ENCODE measurements at regions not wholly inside any gene's neighbourhood (a gene's known extent, or its start where the extent isn't known, plus 50 kb on each side); places are given as distances from the start of the nearest gene placed in this dataset.

DNA sequence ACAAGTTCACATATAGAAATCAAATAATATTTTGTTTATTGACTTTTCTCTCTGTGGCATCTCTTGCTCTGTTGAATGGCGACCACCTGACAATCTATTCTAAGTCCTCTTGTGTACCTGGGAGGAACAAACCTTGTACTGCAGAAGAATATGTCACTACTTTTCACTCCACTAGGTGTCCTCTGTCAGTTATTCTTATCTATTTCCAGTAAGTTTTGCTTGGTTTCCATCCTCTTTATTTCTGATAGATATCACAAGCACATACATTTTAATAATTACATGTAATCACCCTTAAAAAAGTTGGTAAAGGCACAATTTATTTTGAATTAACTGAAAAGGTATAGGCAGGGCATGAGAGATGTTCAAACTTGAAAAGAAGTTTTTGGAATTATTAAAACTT is 238.4 kb downstream of the SNCA start:
- no peak for DNase-seq

GRCh38 chr4:89595125-89595789 is 241.7 kb downstream of the SNCA start:
- DNase-seq: no peak

DNA sequence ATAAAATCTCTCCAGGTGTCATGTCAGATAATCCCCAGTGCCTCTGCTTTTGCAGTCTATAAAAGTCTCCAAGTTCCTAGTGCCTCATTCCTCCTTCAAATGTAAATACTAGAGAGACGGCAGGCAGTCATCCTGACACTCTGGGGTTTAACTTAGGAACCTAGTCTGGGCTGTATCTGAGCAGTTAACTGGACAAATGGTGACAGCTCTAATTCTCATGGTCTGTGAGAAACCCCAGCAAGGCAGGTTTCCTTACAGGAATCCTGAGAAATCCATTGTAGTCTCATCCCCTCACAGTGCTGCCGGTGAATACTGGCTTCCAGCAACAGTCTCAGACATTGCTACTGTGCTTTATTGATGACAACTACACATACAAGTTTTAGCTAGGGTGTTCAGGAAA is 246.8 kb downstream of the SNCA start:
- DNase-seq: no peak

- no peak for DNase-seq
Measured at GRCh38 chr4:89588421-89588820, 248.5 kb downstream of the SNCA start.

DNA sequence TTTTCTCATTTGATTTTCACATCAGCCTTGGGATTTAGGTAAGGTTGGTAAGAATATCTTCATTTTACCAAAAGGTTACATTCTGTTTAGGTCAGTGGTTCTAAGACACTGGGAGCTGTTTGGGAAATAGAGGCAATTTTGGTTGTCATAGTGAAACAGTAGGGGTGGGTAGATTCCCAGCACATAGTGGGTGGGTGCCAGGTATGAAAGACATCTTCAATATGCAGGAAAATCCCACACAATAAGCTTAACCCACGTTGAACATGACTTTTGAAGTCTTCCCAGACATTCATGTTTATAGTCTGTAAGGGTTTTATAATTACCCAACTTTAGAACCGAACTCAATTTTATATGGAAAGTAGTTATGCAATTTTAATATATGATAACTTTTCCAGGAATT is 249.6 kb downstream of the SNCA start:
- no peak for DNase-seq

- no peak for DNase-seq
Measured at GRCh38 chr4:89586864-89587263, 250.1 kb downstream of the SNCA start.

DNA sequence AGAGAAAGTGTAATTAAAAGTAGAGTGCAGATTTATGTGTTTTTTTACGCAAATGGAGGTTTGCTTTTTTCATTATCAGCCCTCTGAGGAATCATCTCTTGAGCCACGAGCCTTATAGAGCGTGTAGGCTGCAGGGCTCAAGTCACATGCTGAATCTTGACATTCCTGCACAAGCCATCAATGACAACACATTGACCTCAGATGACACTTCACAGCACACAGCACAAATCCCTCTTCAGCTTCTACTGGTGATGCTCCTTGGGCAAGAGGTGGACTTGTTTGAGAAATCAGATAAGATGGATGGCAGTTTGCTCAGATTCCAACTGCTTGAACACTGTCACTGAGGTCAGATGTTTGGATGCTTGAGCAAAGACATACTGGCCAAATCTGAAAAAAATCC is 250.6 kb downstream of the SNCA start:
- DNase-seq: no peak

DNA sequence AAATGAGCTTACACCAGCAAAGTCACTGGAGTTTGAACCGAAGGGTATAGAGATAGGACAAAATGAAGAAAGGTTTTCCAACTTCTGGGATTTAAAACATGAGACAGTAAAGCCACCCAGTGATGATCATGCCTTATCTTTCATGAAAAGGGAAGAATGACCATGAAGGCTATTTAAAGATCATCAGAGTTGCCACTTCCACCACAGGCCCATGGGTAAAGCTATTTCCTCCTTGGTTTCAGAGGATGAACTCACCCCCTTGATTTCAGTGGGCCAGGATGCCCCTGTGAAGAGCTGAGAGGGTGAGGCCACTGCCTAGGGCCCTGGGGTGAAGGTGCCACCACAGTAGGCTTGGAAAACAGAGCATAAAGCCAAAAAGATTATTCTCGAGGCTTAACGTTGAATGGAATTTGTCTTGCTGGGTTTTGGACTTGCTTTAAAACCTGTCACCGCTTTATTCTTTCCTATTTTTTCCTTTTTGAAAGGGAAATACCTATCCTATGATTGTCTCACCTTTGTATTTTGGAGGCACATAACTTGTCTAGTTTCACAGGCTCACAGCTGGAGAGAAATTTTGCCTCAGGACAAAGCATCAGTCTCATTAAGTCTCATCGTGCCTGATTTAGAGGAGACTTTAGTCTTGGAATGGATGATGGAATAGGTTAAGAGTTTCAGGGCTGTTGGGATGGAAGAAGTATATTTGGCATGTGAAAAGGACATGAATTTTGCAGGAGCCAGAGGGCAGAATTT is 254.0 kb downstream of the SNCA start:
- DNase-seq: no peak

DNA sequence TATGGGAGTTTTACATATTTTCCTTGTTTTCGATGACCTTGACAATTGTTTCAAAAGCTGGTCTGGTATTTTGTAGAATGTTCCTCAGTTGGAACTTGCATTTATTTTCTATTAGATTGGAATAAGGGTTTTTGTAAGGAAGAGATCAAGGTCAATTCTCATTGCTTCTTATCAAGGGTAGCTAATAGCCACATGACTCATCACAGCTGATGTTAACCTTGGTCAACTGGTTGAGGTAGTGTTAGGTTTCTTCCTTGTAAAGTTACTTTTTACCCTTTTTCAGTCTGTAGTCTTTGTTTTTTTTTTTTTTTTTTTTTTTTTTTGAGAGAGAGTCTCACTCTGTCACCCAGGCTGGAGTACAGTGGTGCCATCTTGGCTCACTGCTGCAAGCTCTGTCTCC is 257.2 kb downstream of the SNCA start:
- no peak for DNase-seq

- DNase-seq: no peak
Measured at GRCh38 chr4:89576246-89576645, 260.7 kb downstream of the SNCA start.

DNA sequence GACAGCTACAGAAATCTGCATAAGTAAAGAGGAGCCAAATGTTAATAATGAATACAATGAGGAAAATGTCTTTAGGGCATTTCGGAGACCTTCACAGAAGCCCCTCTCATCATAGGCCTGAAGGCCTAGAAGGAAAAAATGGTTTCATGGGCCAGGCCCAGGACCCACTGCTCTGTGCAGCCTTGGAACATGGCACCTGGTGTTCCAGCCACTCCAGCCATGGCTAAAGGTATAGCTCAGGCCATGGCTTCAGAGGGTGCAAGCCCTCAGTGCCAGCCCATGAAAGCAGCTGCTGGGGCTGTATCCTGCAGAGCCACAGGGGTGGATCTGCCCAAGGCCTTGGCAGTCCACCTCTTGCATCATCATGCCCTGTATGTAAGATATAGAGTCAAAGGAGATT is 261.1 kb downstream of the SNCA start:
- DNase-seq: no peak

DNA sequence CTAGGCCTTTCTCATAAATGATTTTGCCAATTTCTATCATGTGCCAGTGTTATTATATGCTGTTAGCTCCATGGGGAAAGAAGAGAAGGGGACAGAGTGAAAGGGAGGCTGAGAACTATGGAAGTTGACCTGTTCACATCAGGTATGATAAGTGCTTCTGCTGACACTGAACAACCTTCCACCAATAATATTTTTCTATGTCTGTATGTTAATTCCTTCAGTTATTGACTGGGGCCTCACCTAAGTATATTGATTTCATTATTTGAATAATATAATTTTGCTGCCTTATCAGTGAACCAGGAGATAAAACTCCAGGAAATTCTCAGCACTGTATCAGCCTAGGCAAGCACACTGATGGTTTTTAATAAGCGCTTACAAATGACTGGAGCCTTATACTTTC is 262.8 kb downstream of the SNCA start:
- DNase-seq: no peak

- no peak for DNase-seq
Measured at GRCh38 chr4:89573656-89574055, 263.3 kb downstream of the SNCA start.

DNA sequence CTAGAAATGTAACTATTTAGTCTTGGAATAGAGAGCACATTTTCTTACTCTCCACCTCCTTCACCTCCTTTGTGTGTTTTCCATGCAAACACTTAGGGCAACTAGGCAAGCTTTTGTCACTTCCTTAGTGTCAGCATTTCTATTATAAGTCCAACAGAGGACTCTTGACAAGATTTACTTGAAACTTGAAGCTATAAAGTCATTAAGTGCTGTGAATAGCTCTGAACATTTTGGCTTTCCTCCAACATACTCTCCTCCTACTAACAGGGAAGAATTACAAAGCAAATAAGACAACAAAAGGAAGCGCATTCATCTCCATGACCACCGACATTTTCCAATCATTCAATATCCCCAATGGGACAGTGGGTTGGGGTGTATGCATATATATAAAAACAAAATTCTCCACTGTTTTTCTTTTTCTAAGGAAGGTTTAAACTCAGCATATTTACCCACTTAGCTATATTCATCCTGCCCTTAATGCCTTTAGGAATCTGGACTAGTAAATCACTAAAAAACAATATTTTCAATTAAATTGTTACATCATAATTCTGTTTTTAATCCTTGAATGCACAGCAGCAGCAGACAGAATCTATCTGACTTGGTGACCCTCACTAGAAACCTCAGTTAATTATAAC is 264.6 kb downstream of the SNCA start:
- DNase-seq: no peak

DNA sequence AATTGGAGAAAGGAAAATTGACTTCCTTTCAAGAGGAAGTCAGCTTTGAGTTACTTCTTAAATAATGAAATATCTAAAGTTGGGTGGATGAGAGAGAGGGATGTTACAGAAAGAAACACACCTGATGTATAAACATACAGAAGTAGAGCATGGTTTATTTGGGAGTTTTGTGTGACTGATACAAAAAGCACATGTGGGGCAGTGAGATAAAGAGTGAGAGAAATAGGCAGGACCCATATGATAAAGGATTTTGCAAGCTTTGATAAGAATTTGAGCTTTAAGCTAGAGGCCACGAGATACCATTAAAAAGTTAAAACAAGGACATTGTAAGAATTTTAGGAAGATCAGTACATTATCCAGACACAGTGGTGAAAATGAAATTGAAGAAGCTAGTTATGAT is 263.3 kb upstream of the GPRIN3 start:
- DNase-seq: no peak

GRCh38 chr4:89567936-89568335 is 260.3 kb upstream of the GPRIN3 start:
- DNase-seq: no peak

DNA sequence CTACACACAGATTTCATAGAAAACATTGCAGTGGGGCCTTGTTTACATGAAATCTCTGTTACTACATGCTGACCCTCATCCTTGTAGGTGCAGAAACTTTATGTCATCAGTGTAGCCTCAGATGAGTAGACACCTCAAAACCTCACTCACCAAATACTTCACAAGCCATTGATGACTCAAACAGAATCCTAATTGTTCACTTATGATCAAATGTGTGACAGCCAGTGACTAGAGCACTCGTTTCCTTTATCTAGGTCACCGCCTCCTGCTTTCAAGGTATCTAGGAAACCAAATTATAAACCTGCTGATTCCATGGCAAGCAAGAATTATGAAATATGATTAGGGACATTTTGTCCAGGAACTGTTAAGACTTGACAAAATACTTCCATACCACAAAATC is 255.8 kb upstream of the GPRIN3 start:
- DNase-seq: no peak

- DNase-seq: no peak
Measured at GRCh38 chr4:89562746-89563145, 255.1 kb upstream of the GPRIN3 start.

- DNase-seq: no peak
Measured at GRCh38 chr4:89561048-89561447, 253.4 kb upstream of the GPRIN3 start.

DNA sequence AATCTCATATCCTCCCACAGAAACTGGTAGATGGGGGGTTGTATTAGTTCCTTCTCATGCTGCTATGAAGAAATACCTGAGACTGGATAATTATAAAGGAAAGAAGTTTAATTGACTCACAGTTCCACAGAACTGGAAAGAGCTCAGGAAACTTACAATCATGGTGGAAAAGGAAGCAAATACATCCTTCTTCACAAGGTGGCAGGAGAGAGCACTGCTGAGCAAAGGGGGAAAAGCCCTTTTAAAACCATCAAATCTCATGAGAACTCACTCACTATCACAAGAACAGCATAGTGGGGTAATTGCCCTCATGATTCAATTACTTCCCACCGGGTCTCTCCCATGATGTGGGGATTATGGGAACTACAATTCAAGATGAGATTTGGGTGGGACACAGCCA is 250.5 kb upstream of the GPRIN3 start:
- no peak for DNase-seq

- no peak for DNase-seq
Measured at GRCh38 chr4:89556601-89557305, 249.2 kb upstream of the GPRIN3 start.

DNA sequence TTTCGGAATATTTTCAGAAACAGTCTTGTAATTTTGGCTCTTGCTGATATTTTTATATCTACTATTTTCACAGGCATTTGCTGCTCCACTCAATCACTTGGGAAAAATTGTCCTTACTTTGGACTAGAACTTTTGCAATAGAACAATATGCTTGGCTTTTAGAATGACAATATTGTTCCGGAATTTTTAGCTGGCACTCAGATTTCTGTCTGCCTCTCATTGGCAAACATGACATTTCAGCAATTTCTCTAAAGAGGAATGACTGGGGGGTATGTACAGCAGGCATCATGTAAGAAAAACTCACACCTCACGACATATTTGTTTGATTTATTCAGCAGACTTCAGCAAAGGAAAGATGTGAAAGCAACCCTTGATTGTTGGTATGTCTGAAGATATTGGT is 243.6 kb upstream of the GPRIN3 start:
- no peak for DNase-seq

DNA sequence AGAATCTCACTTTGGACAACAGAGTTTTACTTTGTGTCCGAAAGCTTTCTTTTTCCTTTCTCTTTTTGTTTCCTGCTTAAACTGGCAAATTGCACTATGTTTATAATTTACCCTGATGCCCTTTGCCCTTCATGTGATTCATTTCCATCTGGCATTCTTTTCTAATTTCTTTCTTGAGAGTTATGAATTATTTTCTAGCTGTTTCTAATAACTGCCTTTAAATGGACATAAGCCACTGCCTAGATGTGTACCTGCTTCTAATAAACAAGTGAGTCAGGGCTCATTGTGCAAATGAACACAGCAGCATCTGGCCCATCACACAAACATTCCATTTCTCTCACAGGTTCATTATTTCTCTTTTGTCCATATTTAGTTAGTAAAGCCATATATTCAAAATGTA is 242.3 kb upstream of the GPRIN3 start:
- no peak for DNase-seq

GRCh38 chr4:89545315-89545714 is 237.7 kb upstream of the GPRIN3 start:
- DNase-seq: no peak

Data from stimulated activated CD4-positive, alpha-beta T cell treated with anti-CD3 and anti-CD28 coated beads, Interleukin-2, amount 100 ng/mL, for 48 hours (primary cell).